ENCODE measurements at regions not wholly inside any gene's neighbourhood (a gene's known extent, or its start where the extent isn't known, plus 50 kb on each side); places are given as distances from the start of the nearest gene placed in this dataset.

DNA sequence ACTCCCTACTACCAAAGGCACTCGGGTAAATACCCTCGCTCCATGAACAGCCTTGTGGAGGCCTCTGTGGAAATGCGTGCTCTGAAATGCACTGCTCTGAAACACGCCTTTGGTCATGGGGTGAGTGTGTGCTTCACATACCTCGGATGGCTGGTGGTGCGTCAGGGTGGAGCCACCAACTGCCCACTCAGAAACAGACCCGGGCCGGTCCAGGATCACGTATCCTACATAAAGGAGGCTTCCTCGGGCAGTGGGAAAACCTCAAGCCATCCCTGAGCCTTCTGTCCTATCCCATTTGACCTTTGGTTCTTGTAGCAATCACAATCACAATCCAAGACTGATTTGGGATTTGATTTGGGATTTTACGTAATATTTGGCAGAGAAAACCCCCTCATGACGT is 53.5 kb upstream of the ZNF516 start:
- TF ChIP-seq, protein P1, sequence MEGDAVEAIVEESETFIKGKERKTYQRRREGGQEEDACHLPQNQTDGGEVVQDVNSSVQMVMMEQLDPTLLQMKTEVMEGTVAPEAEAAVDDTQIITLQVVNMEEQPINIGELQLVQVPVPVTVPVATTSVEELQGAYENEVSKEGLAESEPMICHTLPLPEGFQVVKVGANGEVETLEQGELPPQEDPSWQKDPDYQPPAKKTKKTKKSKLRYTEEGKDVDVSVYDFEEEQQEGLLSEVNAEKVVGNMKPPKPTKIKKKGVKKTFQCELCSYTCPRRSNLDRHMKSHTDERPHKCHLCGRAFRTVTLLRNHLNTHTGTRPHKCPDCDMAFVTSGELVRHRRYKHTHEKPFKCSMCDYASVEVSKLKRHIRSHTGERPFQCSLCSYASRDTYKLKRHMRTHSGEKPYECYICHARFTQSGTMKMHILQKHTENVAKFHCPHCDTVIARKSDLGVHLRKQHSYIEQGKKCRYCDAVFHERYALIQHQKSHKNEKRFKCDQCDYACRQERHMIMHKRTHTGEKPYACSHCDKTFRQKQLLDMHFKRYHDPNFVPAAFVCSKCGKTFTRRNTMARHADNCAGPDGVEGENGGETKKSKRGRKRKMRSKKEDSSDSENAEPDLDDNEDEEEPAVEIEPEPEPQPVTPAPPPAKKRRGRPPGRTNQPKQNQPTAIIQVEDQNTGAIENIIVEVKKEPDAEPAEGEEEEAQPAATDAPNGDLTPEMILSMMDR (IDR thresholded peaks at IDR 0.05; ENCODE audit: insufficient read depth, low read depth, low read length): no peak
- TF ChIP-seq EZH2 (IDR thresholded peaks at IDR 0.05; ENCODE audit: insufficient read depth, low read length): no peak

All from astrocyte (in vitro differentiated cells and primary cell).